ENCODE measurements at regions not wholly inside any gene's neighbourhood (a gene's known extent, or its start where the extent isn't known, plus 50 kb on each side); places are given as distances from the start of the nearest gene placed in this dataset.

GRCh38 chr2:4891394-4891793 lies 800.8 kb upstream of the SOX11 start:
- no peak overlapping the region for H3K27ac Mint-ChIP-seq (ENCODE audit: unreplicated experiment)
- peaks cover 2% of the 10 kb centered on the region for H3K9me3 Mint-ChIP-seq (ENCODE audit: unreplicated experiment)

GRCh38 chr2:4895371-4895770 lies 796.8 kb upstream of the SOX11 start:
- H3K36me3 Mint-ChIP-seq (ENCODE audit: unreplicated experiment), result no peaks in the 10 kb centered on the region
- no peak overlapping the region for H3K4me3 Mint-ChIP-seq (ENCODE audit: unreplicated experiment)
- peaks cover 2% of the 10 kb centered on the region for H3K9me3 Mint-ChIP-seq (ENCODE audit: unreplicated experiment)
- DNase-seq, result no peak
- no peak overlapping the region for H3K27ac Mint-ChIP-seq (ENCODE audit: unreplicated experiment)
- no peaks in the 10 kb centered on the region for H3K27me3 Mint-ChIP-seq (ENCODE audit: unreplicated experiment)
- no peak for TF ChIP-seq CTCF (IDR thresholded peaks at IDR 0.05; ENCODE audit: partially characterized antibody, unreplicated experiment)
- H3K4me1 Mint-ChIP-seq (ENCODE audit: low read depth, unreplicated experiment), result peaks cover 6% of the 10 kb centered on the region

More at GRCh38 chr2:4891394-4891793, 800.8 kb upstream of the SOX11 start:
- H3K27me3 Mint-ChIP-seq (ENCODE audit: unreplicated experiment), result no peaks in the 10 kb centered on the region
- DNase-seq, result no peak
- no peak overlapping the region for H3K4me3 Mint-ChIP-seq (ENCODE audit: unreplicated experiment)
- TF ChIP-seq CTCF (IDR thresholded peaks at IDR 0.05; ENCODE audit: partially characterized antibody, unreplicated experiment), result no peak
- H3K36me3 Mint-ChIP-seq (ENCODE audit: unreplicated experiment), result no peaks in the 10 kb centered on the region
- peaks cover 7% of the 10 kb centered on the region for H3K4me1 Mint-ChIP-seq (ENCODE audit: low read depth, unreplicated experiment)

GRCh38 chr2:4898706-4899105 lies 793.5 kb upstream of the SOX11 start:
- Mint-ChIP-seq H3K4me3 (ENCODE audit: unreplicated experiment) (no peak overlapping the region), H3K9me3 (ENCODE audit: unreplicated experiment) (peaks cover 2% of the 10 kb centered on the region), H3K4me1 (ENCODE audit: low read depth, unreplicated experiment) (peaks cover 7% of the 10 kb centered on the region), H3K36me3 (ENCODE audit: unreplicated experiment) (no peaks in the 10 kb centered on the region), H3K27me3 (ENCODE audit: unreplicated experiment) (no peaks in the 10 kb centered on the region), H3K27ac (ENCODE audit: unreplicated experiment) (no peak overlapping the region)
- TF ChIP-seq CTCF (IDR thresholded peaks at IDR 0.05; ENCODE audit: partially characterized antibody, unreplicated experiment), result no peak
- DNase-seq, result no peak

- H3K4me3 Mint-ChIP-seq (ENCODE audit: unreplicated experiment), result no peak overlapping the region
- H3K27me3 Mint-ChIP-seq (ENCODE audit: unreplicated experiment), result no peaks in the 10 kb centered on the region
- H3K9me3 Mint-ChIP-seq (ENCODE audit: unreplicated experiment), result no peaks in the 10 kb centered on the region
- no peak for DNase-seq
- no peak for TF ChIP-seq CTCF (IDR thresholded peaks at IDR 0.05; ENCODE audit: partially characterized antibody, unreplicated experiment)
- H3K27ac Mint-ChIP-seq (ENCODE audit: unreplicated experiment), result no peak overlapping the region
- peaks cover 4% of the 10 kb centered on the region for H3K4me1 Mint-ChIP-seq (ENCODE audit: low read depth, unreplicated experiment)
- H3K36me3 Mint-ChIP-seq (ENCODE audit: unreplicated experiment), result no peaks in the 10 kb centered on the region
Measured at GRCh38 chr2:4900242-4900641, 791.9 kb upstream of the SOX11 start.

GRCh38 chr2:4900861-4901770 lies 791.1 kb upstream of the SOX11 start:
- no peak for TF ChIP-seq CTCF (IDR thresholded peaks at IDR 0.05; ENCODE audit: partially characterized antibody, unreplicated experiment)
- Mint-ChIP-seq H3K9me3 (ENCODE audit: unreplicated experiment) (no peaks in the 10 kb centered on the region), H3K4me1 (ENCODE audit: low read depth, unreplicated experiment) (peaks cover 1% of the 10 kb centered on the region), H3K4me3 (ENCODE audit: unreplicated experiment) (no peak overlapping the region), H3K36me3 (ENCODE audit: unreplicated experiment) (no peaks in the 10 kb centered on the region), H3K27me3 (ENCODE audit: unreplicated experiment) (no peaks in the 10 kb centered on the region), H3K27ac (ENCODE audit: unreplicated experiment) (no peak overlapping the region)
- no peak for DNase-seq
